ENCODE measurements at regions not wholly inside any gene's neighbourhood (a gene's known extent, or its start where the extent isn't known, plus 50 kb on each side); places are given as distances from the start of the nearest gene placed in this dataset.

- TF ChIP-seq POLR2A (IDR thresholded peaks at IDR 0.05; ENCODE audit: low read length) (no peak), GATA1 (IDR thresholded peaks at IDR 0.05; ENCODE audit: low read depth, low read length) (no peak)
Observed at GRCh38 chr6:121540210-121540609, 104.8 kb downstream of the GJA1 start.

Data from erythroblast (primary cell).